GM23338 (cell line): ENCODE measurements at regions not wholly inside any gene's neighbourhood (a gene's known extent, or its start where the extent isn't known, plus 50 kb on each side); places are given as distances from the start of the nearest gene placed in this dataset.

Experiments
- ATAC-seq: fragments of 200-7000 bp; cut with Tn5 transposase; 3 replicates; pipeline ENCODE4 v1.9.1; 2020
- DNase-seq: peaks from one replicate; pipeline ENCODE4 v3.0.0-alpha.2; 2015; ENCODE audit warnings: low spot score
- H2AFZ ChIP-seq: fragments of 200-600 bp; sonication (generic); 2 replicates; pipeline ENCODE4 v1.8.0; 2016; ENCODE audit warnings: antibody characterized with exemption, mild to moderate bottlenecking, moderate library complexity
- H3F3A ChIP-seq: fragments of 200-600 bp; sonication (generic); replicated peaks from 2 replicates; pipeline ENCODE4 v1.8.0; 2017; ENCODE audit warnings: antibody characterized with exemption, mixed run types, low read depth
- H3K27ac ChIP-seq: fragments of 200-600 bp; sonication (generic); 2 replicates; pipeline ENCODE4 v1.6.1; 2016; ENCODE audit warnings: low read depth
- H3K27me3 ChIP-seq: fragments of 200-600 bp; sonication (generic); 2 replicates; pipeline ENCODE4 v1.8.0; 2016; ENCODE audit warnings: mild to moderate bottlenecking, mixed run types, moderate library complexity; ENCODE audit not compliant: insufficient read depth
- H3K36me3 ChIP-seq: fragments of 200-600 bp; sonication (generic); 2 replicates; pipeline ENCODE4 v1.8.0; 2016; ENCODE audit warnings: mild to moderate bottlenecking; ENCODE audit not compliant: insufficient read depth
- H3K4me1 ChIP-seq: fragments of 200-600 bp; sonication (generic); 2 replicates; pipeline ENCODE4 v1.8.0; 2016; ENCODE audit warnings: mild to moderate bottlenecking, moderate library complexity; ENCODE audit not compliant: insufficient read depth
- H3K4me2 ChIP-seq: fragments of 200-600 bp; sonication (generic); 2 replicates; pipeline ENCODE4 v1.7.1; 2017; ENCODE audit warnings: mixed run types
- H3K4me3 ChIP-seq: fragments of 200-600 bp; sonication (generic); 2 replicates; pipeline ENCODE4 v1.6.1; 2016; ENCODE audit warnings: mixed run types
- H3K79me2 ChIP-seq: fragments of 200-600 bp; sonication (generic); replicated peaks from 2 replicates; pipeline ENCODE4 v1.8.0; 2017; ENCODE audit warnings: mild to moderate bottlenecking; ENCODE audit not compliant: insufficient read depth
- H3K9me2 ChIP-seq: fragments of 200-600 bp; sonication (generic); 2 replicates; pipeline ENCODE4 v1.8.0; 2017; ENCODE audit not compliant: insufficient read depth
- H4K20me1 ChIP-seq: fragments of 200-600 bp; sonication (generic); replicated peaks from 2 replicates; pipeline ENCODE4 v1.8.0; 2017; ENCODE audit warnings: mild to moderate bottlenecking; ENCODE audit not compliant: insufficient read depth
- H3K27ac Mint-ChIP-seq: 2 replicates; pipeline ENCODE4 v1.8.0; 2020; ENCODE audit warnings: inconsistent platforms, mild to moderate bottlenecking, moderate library complexity, mixed read lengths
- H3K27me3 Mint-ChIP-seq: 3 replicates; pipeline ENCODE4 v1.8.0; 2022; ENCODE audit warnings: low read depth, mild to moderate bottlenecking, moderate library complexity, mixed read lengths, inconsistent platforms; ENCODE audit not compliant: insufficient read depth, poor library complexity
- H3K36me3 Mint-ChIP-seq: 3 replicates; pipeline ENCODE4 v1.8.0; 2021; ENCODE audit warnings: low read depth, mild to moderate bottlenecking, inconsistent platforms, moderate library complexity, mixed read lengths
- H3K4me1 Mint-ChIP-seq: 3 replicates; pipeline ENCODE4 v1.8.0; 2020; ENCODE audit warnings: mild to moderate bottlenecking, inconsistent platforms, mixed read lengths
- H3K4me3 Mint-ChIP-seq: 3 replicates; pipeline ENCODE4 v1.8.0; 2021; ENCODE audit warnings: moderate library complexity, mild to moderate bottlenecking, inconsistent platforms, mixed read lengths
- H3K9me3 Mint-ChIP-seq: 3 replicates; pipeline ENCODE4 v1.8.0; 2020; ENCODE audit warnings: moderate library complexity, mild to moderate bottlenecking, inconsistent platforms, mixed read lengths
- CREB1 ChIP-seq: fragments of 250-450 bp; sonication (Bioruptor Pico); IDR thresholded peaks from 2 replicates; pipeline ENCODE4 v1.5.0; 2020; ENCODE audit warnings: low read depth, mild to moderate bottlenecking, moderate library complexity
- CTCF ChIP-seq, 2 experiments: fragments of 200-600 bp in 1 of 2; sonication (generic) in 1 of 2; conservative IDR thresholded peaks; 2 replicates each; pipeline versions ENCODE4 v1.5.1 to v1.6.1; 2016 to 2017; ENCODE audit warnings: antibody characterized with exemption in 2 of 2, low read depth in 2 of 2, mild to moderate bottlenecking in 2 of 2, moderate library complexity in 1 of 2
- EZH2 ChIP-seq: fragments of 200-600 bp; sonication (generic); IDR thresholded peaks from one replicate; pipeline ENCODE4 v1.8.0; 2017; ENCODE audit warnings: antibody characterized with exemption, mild to moderate bottlenecking, low read depth; ENCODE audit not compliant: unreplicated experiment
- EZH2phosphoT487 ChIP-seq: fragments of 200-600 bp; sonication (generic); IDR thresholded peaks from one replicate; pipeline ENCODE4 v1.8.1; 2018; ENCODE audit warnings: antibody characterized with exemption; ENCODE audit not compliant: unreplicated experiment
- JUNB ChIP-seq: IDR thresholded peaks from one replicate; pipeline ENCODE4 v1.6.1; 2016; ENCODE audit warnings: antibody characterized with exemption; ENCODE audit not compliant: unreplicated experiment
- POLR2AphosphoS5 ChIP-seq: IDR thresholded peaks from 2 replicates; pipeline ENCODE4 v1.6.1; 2016; ENCODE audit warnings: antibody characterized with exemption, low read depth
- STAT1 ChIP-seq: IDR thresholded peaks from one replicate; pipeline ENCODE4 v1.6.1; 2016; ENCODE audit warnings: antibody characterized with exemption; ENCODE audit not compliant: unreplicated experiment
- ZNF114 ChIP-seq: fragments of 250-450 bp; sonication (Bioruptor Pico); IDR thresholded peaks from 2 replicates; pipeline ENCODE4 v1.5.0; 2020; ENCODE audit warnings: mild to moderate bottlenecking, moderate library complexity
- ZNF331 ChIP-seq: fragments of 250-450 bp; sonication (Bioruptor Pico); IDR thresholded peaks from 2 replicates; pipeline ENCODE4 v1.5.0; 2020; ENCODE audit warnings: low read depth, mild to moderate bottlenecking, moderate library complexity
- TF ChIP-seq, protein P1 (sequence below): IDR thresholded peaks from 2 replicates; pipeline ENCODE4 v1.6.1; 2016; ENCODE audit warnings: antibody characterized with exemption
- TF ChIP-seq, protein P2 (sequence below): IDR thresholded peaks from one replicate; pipeline ENCODE4 v1.6.1; 2018; ENCODE audit warnings: antibody characterized with exemption; ENCODE audit not compliant: unreplicated experiment

- TF ChIP-seq EZH2phosphoT487, result no peak
- no peak for TF ChIP-seq STAT1
- no peak for TF ChIP-seq EZH2
- TF ChIP-seq JUNB, result no peak
Observed at GRCh38 chr2:118609138-118609537, 238.3 kb downstream of the EN1 start (continued).

- Histone ChIP-seq H3F3A (no peaks in the 10 kb centered on the region), H3K36me3 (no peaks in the 10 kb centered on the region), H3K4me3 (no peak overlapping the region), H4K20me1 (no peaks in the 10 kb centered on the region), H3K27ac (no peak overlapping the region), H3K79me2 (no peaks in the 10 kb centered on the region), H2AFZ (no peak overlapping the region), H3K27me3 (no peaks in the 10 kb centered on the region), H3K4me1 (0 out of 2 replicates have a peak, but pooled peaks cover 4% of the 10 kb centered on the region), H3K4me2 (no peak overlapping the region), H3K9me2 (peaks cover 24% of the 10 kb centered on the region; the same call in 1 of the 2 replicates)
- Mint-ChIP-seq H3K27ac (no peak overlapping the region), H3K4me1 (peaks cover 5% of the 10 kb centered on the region), H3K27me3 (peaks cover 4% of the 10 kb centered on the region), H3K36me3 (no peaks in the 10 kb centered on the region), H3K4me3 (no peak overlapping the region), H3K9me3 (no peaks in the 10 kb centered on the region; the same call in 2 of the 3 replicates)
- ATAC-seq, result no peak
- no peak for DNase-seq
- TF ChIP-seq ZNF331 (CRISPR knock-in tag) (no peak), JUNB (no peak), EZH2 (no peak), ZNF114 (CRISPR knock-in tag) (no peak), CREB1 (no peak), EZH2phosphoT487 (no peak), POLR2AphosphoS5 (no peak)
- TF ChIP-seq, protein P1, sequence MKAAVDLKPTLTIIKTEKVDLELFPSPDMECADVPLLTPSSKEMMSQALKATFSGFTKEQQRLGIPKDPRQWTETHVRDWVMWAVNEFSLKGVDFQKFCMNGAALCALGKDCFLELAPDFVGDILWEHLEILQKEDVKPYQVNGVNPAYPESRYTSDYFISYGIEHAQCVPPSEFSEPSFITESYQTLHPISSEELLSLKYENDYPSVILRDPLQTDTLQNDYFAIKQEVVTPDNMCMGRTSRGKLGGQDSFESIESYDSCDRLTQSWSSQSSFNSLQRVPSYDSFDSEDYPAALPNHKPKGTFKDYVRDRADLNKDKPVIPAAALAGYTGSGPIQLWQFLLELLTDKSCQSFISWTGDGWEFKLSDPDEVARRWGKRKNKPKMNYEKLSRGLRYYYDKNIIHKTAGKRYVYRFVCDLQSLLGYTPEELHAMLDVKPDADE, result no peak
- TF ChIP-seq, protein P2, sequence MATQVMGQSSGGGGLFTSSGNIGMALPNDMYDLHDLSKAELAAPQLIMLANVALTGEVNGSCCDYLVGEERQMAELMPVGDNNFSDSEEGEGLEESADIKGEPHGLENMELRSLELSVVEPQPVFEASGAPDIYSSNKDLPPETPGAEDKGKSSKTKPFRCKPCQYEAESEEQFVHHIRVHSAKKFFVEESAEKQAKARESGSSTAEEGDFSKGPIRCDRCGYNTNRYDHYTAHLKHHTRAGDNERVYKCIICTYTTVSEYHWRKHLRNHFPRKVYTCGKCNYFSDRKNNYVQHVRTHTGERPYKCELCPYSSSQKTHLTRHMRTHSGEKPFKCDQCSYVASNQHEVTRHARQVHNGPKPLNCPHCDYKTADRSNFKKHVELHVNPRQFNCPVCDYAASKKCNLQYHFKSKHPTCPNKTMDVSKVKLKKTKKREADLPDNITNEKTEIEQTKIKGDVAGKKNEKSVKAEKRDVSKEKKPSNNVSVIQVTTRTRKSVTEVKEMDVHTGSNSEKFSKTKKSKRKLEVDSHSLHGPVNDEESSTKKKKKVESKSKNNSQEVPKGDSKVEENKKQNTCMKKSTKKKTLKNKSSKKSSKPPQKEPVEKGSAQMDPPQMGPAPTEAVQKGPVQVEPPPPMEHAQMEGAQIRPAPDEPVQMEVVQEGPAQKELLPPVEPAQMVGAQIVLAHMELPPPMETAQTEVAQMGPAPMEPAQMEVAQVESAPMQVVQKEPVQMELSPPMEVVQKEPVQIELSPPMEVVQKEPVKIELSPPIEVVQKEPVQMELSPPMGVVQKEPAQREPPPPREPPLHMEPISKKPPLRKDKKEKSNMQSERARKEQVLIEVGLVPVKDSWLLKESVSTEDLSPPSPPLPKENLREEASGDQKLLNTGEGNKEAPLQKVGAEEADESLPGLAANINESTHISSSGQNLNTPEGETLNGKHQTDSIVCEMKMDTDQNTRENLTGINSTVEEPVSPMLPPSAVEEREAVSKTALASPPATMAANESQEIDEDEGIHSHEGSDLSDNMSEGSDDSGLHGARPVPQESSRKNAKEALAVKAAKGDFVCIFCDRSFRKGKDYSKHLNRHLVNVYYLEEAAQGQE, result no peak
Observed at GRCh38 chr2:118607641-118608040, 239.8 kb downstream of the EN1 start.

- Histone ChIP-seq H3K4me1 (0 out of 2 replicates have a peak, but pooled peaks cover 4% of the 10 kb centered on the region), H3K9me2 (peaks cover 25% of the 10 kb centered on the region; the same call in 1 of the 2 replicates), H3K36me3 (0 out of 2 replicates have a peak, but pooled peaks cover 2% of the 10 kb centered on the region), H3K27ac (no peak overlapping the region), H4K20me1 (no peaks in the 10 kb centered on the region), H2AFZ (peak overlapping the region; percentile 38; the same call in 1 of the 2 replicates), H3K27me3 (no peaks in the 10 kb centered on the region), H3K4me3 (no peak overlapping the region), H3K79me2 (no peaks in the 10 kb centered on the region), H3K4me2 (no peak overlapping the region), H3F3A (no peaks in the 10 kb centered on the region)
- no peak for ATAC-seq
- peaks cover 18% of the 10 kb centered on the region for H3K9me3 Mint-ChIP-seq
- no peak overlapping the region for H3K27ac Mint-ChIP-seq
- peaks cover 17% of the 10 kb centered on the region; the same call in 1 of the 3 replicates for H3K36me3 Mint-ChIP-seq
- no peak overlapping the region for H3K4me3 Mint-ChIP-seq
- peaks cover 3% of the 10 kb centered on the region for H3K27me3 Mint-ChIP-seq
- TF ChIP-seq EZH2phosphoT487 (no peak), CREB1 (no peak), JUNB (no peak), STAT1 (no peak), CTCF (conservative IDR thresholded peaks at IDR 0.05; ENCODE audit: low read depth in 2 of 2) (no peak), POLR2AphosphoS5 (no peak)
- DNase-seq, result no peak
- peaks cover 5% of the 10 kb centered on the region for H3K4me1 Mint-ChIP-seq
Observed at GRCh38 chr2:118604811-118605210, 242.6 kb downstream of the EN1 start.
